CD8-positive, alpha-beta memory T cell (primary cell): ENCODE measurements at regions not wholly inside any gene's neighbourhood (a gene's known extent, or its start where the extent isn't known, plus 50 kb on each side); places are given as distances from the start of the nearest gene placed in this dataset.
"Not testable (repeated sequence)": the region's sequence is repeated elsewhere in the genome, so short reads cannot be mapped to it uniquely, and the experiment has no call there.

ENCODE experiments used
- CTCF ChIA-PET: fragments of 350-600 bp; sonication (Branson Sonifier 250); formaldehyde crosslinking; loops from one replicate; lab custom pipeline; 2021; ENCODE audit warnings: antibody characterized with exemption; lab: Charles Lee
- POLR2A ChIA-PET: fragments of 350-600 bp; sonication (Branson Sonifier 250); formaldehyde crosslinking; loops from one replicate; lab custom pipeline; 2021; ENCODE audit warnings: antibody characterized with exemption; lab: Charles Lee
- DNase-seq, 5 donors: peaks; one replicate each; pipeline versions ENCODE4 v3.0.0 to v3.0.0-alpha.2; 2020 to 2022; ENCODE audit warnings: mixed read lengths in 1 of 5
- H3K27ac ChIP-seq: one replicate; pipeline ENCODE4 v1.7.0; 2013; ENCODE audit warnings: low read depth, mild to moderate bottlenecking, low read length, moderate library complexity
- H3K27me3 ChIP-seq: 2 replicates; pipeline ENCODE4 v1.7.0; 2013; ENCODE audit warnings: low read length, mild to moderate bottlenecking; ENCODE audit not compliant: insufficient read depth, poor library complexity, severe bottlenecking
- H3K36me3 ChIP-seq: 2 replicates; pipeline ENCODE4 v1.7.0; 2013; ENCODE audit warnings: mild to moderate bottlenecking, low read length, moderate library complexity; ENCODE audit not compliant: insufficient read depth
- H3K4me1 ChIP-seq: 2 replicates; pipeline ENCODE4 v1.7.0; 2013; ENCODE audit warnings: mild to moderate bottlenecking, low read length, moderate library complexity; ENCODE audit not compliant: insufficient read depth
- H3K4me3 ChIP-seq: 2 replicates; pipeline ENCODE4 v1.7.0; 2013; ENCODE audit warnings: mild to moderate bottlenecking, low read length
- H3K9me3 ChIP-seq: 2 replicates; pipeline ENCODE4 v1.7.0; 2013; ENCODE audit warnings: mild to moderate bottlenecking, low read length
- H3K27ac Mint-ChIP-seq, 8 donors: one replicate each; pipeline ENCODE4 v1.8.0; 2020 to 2021; ENCODE audit warnings: mixed read lengths in 8 of 8, mild to moderate bottlenecking in 6 of 8, inconsistent platforms in 3 of 8, moderate library complexity in 3 of 8
- H3K27me3 Mint-ChIP-seq, 2 donors: one replicate each; pipeline ENCODE4 v1.8.0; 2020 to 2021; ENCODE audit warnings: mixed read lengths in 2 of 2, mild to moderate bottlenecking in 1 of 2, moderate library complexity in 1 of 2
- H3K36me3 Mint-ChIP-seq, 3 donors: one replicate each; pipeline ENCODE4 v1.8.0; 2020 to 2021; ENCODE audit warnings: mixed read lengths in 3 of 3, inconsistent platforms in 1 of 3, mild to moderate bottlenecking in 1 of 3
- H3K4me1 Mint-ChIP-seq, 3 donors: one replicate each; pipeline ENCODE4 v1.8.0; 2020 to 2021; ENCODE audit warnings: mixed read lengths in 3 of 3, inconsistent platforms in 1 of 3, mild to moderate bottlenecking in 1 of 3
- H3K4me3 Mint-ChIP-seq, 7 donors: one replicate each; pipeline ENCODE4 v1.8.0; 2020 to 2021; ENCODE audit warnings: mixed read lengths in 7 of 7, mild to moderate bottlenecking in 6 of 7, moderate library complexity in 4 of 7, inconsistent platforms in 2 of 7
- H3K9me3 Mint-ChIP-seq, 5 donors: one replicate each; pipeline ENCODE4 v1.8.0; 2020 to 2022; ENCODE audit warnings: mixed read lengths in 5 of 5, mild to moderate bottlenecking in 3 of 5, moderate library complexity in 2 of 5, inconsistent platforms in 1 of 5

DNA sequence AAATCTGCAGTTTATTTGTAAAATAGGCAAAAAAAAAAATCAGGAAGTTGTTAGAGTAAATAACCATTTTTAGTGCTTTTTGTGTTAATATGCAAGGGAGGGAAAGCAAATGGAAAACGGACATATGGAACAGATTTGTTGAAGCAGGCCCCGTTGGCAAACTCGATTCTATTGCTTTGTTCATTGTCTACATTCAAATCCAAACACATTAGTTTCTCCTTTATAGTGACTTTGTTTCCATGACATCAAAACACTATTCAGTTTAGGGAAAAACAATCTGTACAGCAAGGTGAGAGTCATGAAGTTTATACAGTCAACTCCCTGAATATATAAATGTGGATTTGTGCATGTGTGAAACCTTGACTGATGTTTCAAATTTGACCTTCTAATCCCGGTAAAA is 142.2 kb downstream of the FAM47A start:
- Mint-ChIP-seq H3K36me3 (no peaks in the 10 kb centered on the region), H3K4me1 (no peaks in the 10 kb centered on the region), H3K9me3 (peaks cover 2 to 9% (median 4%) of the 10 kb centered on the region in 5 donors), H3K27me3 (peaks cover 0 to 1% of the 10 kb centered on the region in 2 donors), H3K27ac (no peak overlapping the region), H3K4me3 (no peak overlapping the region)
- Histone ChIP-seq H3K4me3 (no peak overlapping the region), H3K36me3 (no peaks in the 10 kb centered on the region), H3K9me3 (no peaks in the 10 kb centered on the region), H3K27me3 (no peaks in the 10 kb centered on the region), H3K4me1 (no peaks in the 10 kb centered on the region), H3K27ac (no peak overlapping the region)
- DNase-seq, result no peak
- POLR2A ChIA-PET, result no interaction called here
- CTCF ChIA-PET, result no interaction called here

GRCh38 chrX:33987458-33987857 is 144.7 kb downstream of the FAM47A start:
- Histone ChIP-seq H3K9me3 (no peaks in the 10 kb centered on the region), H3K4me1 (no peaks in the 10 kb centered on the region), H3K36me3 (no peaks in the 10 kb centered on the region), H3K4me3 (no peak overlapping the region), H3K27ac (no peak overlapping the region), H3K27me3 (no peaks in the 10 kb centered on the region)
- Mint-ChIP-seq H3K27ac (no peak overlapping the region), H3K4me1 (no peaks in the 10 kb centered on the region), H3K4me3 (no peak overlapping the region), H3K36me3 (no peaks in the 10 kb centered on the region), H3K9me3 (peaks cover 0 to 9% (median 2%) of the 10 kb centered on the region in 5 donors), H3K27me3 (peaks cover 0 to 1% of the 10 kb centered on the region in 2 donors)
- POLR2A ChIA-PET, result no interaction called here
- CTCF ChIA-PET, result no interaction called here
- no peak for DNase-seq

DNA sequence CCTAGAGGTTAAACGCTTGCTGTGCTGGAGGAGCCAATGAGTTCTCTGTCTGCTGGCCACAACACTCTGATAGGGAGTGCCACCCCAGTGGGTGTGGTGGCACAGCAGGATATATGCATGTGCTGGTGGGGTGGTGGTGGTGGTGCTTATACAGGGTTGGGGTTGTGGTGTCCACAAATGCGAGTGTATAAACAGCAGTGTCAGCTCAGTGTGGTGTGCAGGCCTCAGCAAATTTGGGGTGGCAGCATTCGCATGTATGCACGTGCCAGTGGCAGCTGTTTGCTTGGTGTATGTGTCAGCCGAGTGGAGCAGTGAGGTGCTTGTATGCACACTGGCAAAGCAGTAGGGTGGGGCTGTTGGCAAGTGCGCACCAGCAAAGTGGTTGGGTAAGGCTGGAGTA is 157.4 kb downstream of the FAM47A start:
- H3K9me3 Mint-ChIP-seq, result peaks cover 0 to 6% (median 3%) of the 10 kb centered on the region in 5 donors
- no peak overlapping the region for H3K27ac Mint-ChIP-seq
- Histone ChIP-seq H3K36me3 (no peaks in the 10 kb centered on the region), H3K9me3 (no peaks in the 10 kb centered on the region), H3K4me1 (no peaks in the 10 kb centered on the region), H3K4me3 (no peak overlapping the region), H3K27ac (no peak overlapping the region), H3K27me3 (no peaks in the 10 kb centered on the region)
- no peaks in the 10 kb centered on the region for H3K4me1 Mint-ChIP-seq
- H3K36me3 Mint-ChIP-seq, result no peaks in the 10 kb centered on the region
- POLR2A ChIA-PET, result no interaction called here
- H3K4me3 Mint-ChIP-seq, result no peak overlapping the region
- DNase-seq, result no peak
- no peaks in the 10 kb centered on the region for H3K27me3 Mint-ChIP-seq
- CTCF ChIA-PET, result no interaction called here

DNA sequence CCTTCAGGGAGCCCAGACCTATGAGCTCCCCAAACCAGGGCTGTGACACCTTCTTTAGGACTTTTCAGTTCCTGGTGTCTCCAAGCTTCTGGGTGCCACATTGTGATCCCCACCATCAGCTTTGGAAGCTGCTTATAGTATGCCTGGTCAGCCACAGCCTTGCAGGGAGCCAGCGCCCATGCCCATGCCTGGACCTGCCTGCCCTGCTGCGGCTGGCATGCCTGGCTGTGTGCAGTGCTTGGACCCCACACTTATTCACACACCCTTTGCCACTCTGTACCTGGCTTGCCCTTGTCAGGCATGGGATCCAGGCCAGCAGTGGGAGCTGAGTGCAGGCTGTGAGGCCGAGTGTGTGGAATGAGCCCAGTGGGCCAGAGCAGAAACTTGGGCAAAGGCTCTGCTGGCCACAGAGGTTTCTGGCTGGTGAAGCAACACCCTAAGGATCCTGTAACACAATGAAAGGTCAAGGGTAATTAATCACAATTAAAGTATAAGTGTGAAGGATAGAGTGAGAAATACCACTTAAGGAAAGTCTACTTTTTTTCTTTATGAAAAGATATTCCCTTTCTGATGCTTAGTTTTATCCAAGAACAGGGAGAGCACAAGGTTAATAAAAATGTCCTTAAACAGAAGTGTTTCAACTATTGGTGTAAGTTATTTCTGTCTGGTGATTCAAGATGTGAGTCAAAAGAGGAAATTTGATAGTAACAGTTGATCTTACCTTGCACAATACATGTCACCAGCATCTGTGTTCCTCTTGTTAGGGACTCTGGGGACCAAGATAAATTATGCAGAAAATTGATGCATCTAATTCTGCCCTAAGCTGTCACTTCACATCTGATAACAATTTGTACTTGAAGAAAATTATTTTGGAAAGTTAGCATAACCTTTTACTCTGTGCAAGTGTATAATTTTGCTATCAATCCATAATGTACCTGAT is 161.8 kb downstream of the FAM47A start:
- Mint-ChIP-seq H3K4me1 (no peaks in the 10 kb centered on the region), H3K36me3 (no peaks in the 10 kb centered on the region), H3K27me3 (no peaks in the 10 kb centered on the region), H3K9me3 (peaks cover 0 to 4% (median 2%) of the 10 kb centered on the region in 5 donors), H3K4me3 (no peak overlapping the region), H3K27ac (no peak overlapping the region)
- H3K36me3 ChIP-seq, result no peaks in the 10 kb centered on the region
- no peak overlapping the region for H3K27ac ChIP-seq
- DNase-seq, result no peak
- H3K27me3 ChIP-seq, result no peaks in the 10 kb centered on the region
- no peaks in the 10 kb centered on the region for H3K4me1 ChIP-seq
- H3K9me3 ChIP-seq, result no peaks in the 10 kb centered on the region
- ChIA-PET CTCF (no interaction called here), POLR2A (no interaction called here)
- H3K4me3 ChIP-seq, result no peak overlapping the region

DNA sequence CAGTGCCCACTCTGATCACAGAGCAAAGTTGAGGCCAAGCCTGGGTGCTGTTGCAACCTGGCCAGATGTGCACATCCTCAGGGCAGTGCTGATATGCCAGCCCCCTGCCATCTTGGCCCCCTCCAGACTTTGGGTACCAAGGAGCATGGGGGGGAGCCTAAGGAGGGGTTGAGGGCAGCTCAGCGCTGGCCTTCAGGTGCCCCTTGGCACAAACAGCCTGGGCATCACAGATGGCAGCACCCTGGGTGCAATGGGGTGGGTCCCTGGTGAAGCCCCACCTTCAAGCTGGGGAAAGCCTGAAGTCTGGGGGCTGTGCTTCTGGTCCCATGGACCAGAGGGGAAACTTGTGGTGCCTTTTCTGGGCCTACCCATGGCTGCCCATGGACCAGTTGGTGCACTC is 163.0 kb downstream of the FAM47A start:
- ChIA-PET POLR2A (no interaction called here), CTCF (no interaction called here)
- Histone ChIP-seq H3K9me3 (no peaks in the 10 kb centered on the region), H3K4me3 (no peak overlapping the region), H3K27ac (no peak overlapping the region), H3K4me1 (no peaks in the 10 kb centered on the region), H3K27me3 (no peaks in the 10 kb centered on the region), H3K36me3 (no peaks in the 10 kb centered on the region)
- Mint-ChIP-seq H3K4me1 (no peaks in the 10 kb centered on the region), H3K36me3 (no peaks in the 10 kb centered on the region), H3K27me3 (no peaks in the 10 kb centered on the region), H3K27ac (no peak overlapping the region), H3K9me3 (peaks cover 0 to 4% (median 1%) of the 10 kb centered on the region in 5 donors), H3K4me3 (no peak overlapping the region)
- DNase-seq, result no peak

DNA sequence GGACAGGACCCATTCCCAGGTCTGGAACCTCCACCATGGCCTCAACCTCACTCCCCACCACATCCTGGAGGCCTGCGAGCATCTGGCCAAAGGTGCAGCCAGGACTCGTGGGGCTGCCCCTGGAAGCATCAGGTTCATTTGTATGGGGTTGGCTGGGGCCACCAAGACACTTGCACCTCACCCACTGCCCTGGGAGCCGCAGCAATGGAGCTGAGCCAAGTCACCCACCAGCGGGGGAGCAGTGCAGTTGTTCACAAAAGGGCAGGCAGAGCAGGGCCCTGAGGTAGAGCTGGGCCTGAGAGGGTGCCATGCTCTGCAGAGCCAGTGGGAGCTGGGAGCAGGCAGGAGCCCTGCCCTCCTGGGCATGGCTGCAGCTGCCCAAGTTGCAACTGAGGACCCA is 163.5 kb downstream of the FAM47A start:
- no peaks in the 10 kb centered on the region for H3K27me3 ChIP-seq
- DNase-seq, result no peak
- Mint-ChIP-seq H3K4me3 (no peak overlapping the region), H3K36me3 (no peaks in the 10 kb centered on the region), H3K27ac (no peak overlapping the region), H3K4me1 (no peaks in the 10 kb centered on the region), H3K9me3 (peaks cover 0 to 4% (median under 1%) of the 10 kb centered on the region in 5 donors), H3K27me3 (no peaks in the 10 kb centered on the region)
- POLR2A ChIA-PET, result no interaction called here
- CTCF ChIA-PET, result no interaction called here
- no peaks in the 10 kb centered on the region for H3K4me1 ChIP-seq
- no peak overlapping the region for H3K27ac ChIP-seq
- H3K4me3 ChIP-seq, result no peak overlapping the region
- H3K36me3 ChIP-seq, result no peaks in the 10 kb centered on the region
- no peaks in the 10 kb centered on the region for H3K9me3 ChIP-seq

DNA sequence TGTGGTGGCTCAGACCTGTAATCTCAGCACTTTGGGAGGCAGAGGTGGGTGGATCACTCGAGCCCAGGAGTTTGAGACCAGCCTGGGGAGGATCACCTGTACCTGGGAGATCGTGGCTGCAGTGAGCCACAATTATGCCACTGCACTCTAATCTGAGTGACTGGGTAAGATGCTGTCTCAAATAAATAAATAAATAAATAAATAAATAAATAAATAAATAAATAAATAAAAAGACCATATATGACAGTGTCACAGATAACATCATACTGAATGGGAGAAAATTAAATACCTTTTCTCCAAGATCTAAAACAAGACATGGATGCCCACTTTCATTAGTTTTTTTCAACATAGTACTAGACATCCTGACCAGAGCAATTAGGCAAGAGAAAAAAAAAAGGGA is 182.8 kb downstream of the FAM47A start:
- no peak overlapping the region for H3K27ac ChIP-seq
- no peak overlapping the region for H3K4me3 ChIP-seq
- POLR2A ChIA-PET, result no interaction called here
- Mint-ChIP-seq H3K4me3 (no peak overlapping the region), H3K27ac (no peak overlapping the region), H3K36me3 (no peaks in the 10 kb centered on the region), H3K9me3 (peaks cover 0 to 8% (median 4%) of the 10 kb centered on the region in 5 donors), H3K27me3 (no peaks in the 10 kb centered on the region), H3K4me1 (no peaks in the 10 kb centered on the region)
- H3K27me3 ChIP-seq, result no peaks in the 10 kb centered on the region
- no peaks in the 10 kb centered on the region for H3K4me1 ChIP-seq
- H3K9me3 ChIP-seq, result no peaks in the 10 kb centered on the region
- H3K36me3 ChIP-seq, result no peaks in the 10 kb centered on the region
- CTCF ChIA-PET, result no interaction called here
- DNase-seq, result no peak

DNA sequence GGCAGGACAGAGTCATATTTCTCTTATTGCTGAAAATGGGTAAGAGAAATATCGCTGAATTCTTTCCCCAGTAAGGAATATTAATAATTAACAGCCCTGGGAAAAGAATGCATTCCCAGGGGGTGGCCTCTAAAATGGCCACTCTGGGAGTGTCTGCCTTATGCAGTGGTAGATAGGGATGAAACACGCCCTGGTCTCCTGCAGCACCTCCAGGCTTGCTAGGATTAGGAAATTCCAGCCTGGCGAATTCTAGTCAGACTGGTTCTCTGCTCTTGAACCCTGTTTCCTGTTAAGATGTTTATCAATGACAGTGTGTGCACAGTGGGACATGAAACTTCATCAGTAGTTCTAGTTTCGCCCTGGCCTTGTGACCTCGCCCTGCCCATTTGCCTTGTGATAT is 205.9 kb downstream of the FAM47A start:
- H3K27me3 Mint-ChIP-seq, H3K4me3 Mint-ChIP-seq, H3K36me3 Mint-ChIP-seq, H3K4me1 Mint-ChIP-seq, H3K4me3 ChIP-seq, H3K36me3 ChIP-seq, POLR2A ChIA-PET, DNase-seq, H3K27ac ChIP-seq, H3K4me1 ChIP-seq, H3K27me3 ChIP-seq, H3K9me3 ChIP-seq, CTCF ChIA-PET: not testable (repeated sequence)
- peak overlapping the region in 1 of 8 donors; percentile 28 for H3K27ac Mint-ChIP-seq
- H3K9me3 Mint-ChIP-seq, result peaks cover 0 to 21% (median 11%) of the 10 kb centered on the region in 5 donors
